B cell (primary cell): ENCODE measurements at regions not wholly inside any gene's neighbourhood (a gene's known extent, or its start where the extent isn't known, plus 50 kb on each side); places are given as distances from the start of the nearest gene placed in this dataset.

Experiments used
- EZH2 ChIP-seq: IDR thresholded peaks from 2 replicates; pipeline ENCODE4 v1.6.1; 2012; ENCODE audit warnings: borderline replicate concordance, low read depth, mild to moderate bottlenecking, moderate library complexity, low read length; ENCODE audit not compliant: insufficient read depth, poor library complexity, severe bottlenecking
- TF ChIP-seq, protein P1 (sequence below): fragments of 200-600 bp; IDR thresholded peaks from one replicate; pipeline ENCODE4 v1.8.0; 2022; ENCODE audit warnings: antibody characterized with exemption, mild to moderate bottlenecking

DNA sequence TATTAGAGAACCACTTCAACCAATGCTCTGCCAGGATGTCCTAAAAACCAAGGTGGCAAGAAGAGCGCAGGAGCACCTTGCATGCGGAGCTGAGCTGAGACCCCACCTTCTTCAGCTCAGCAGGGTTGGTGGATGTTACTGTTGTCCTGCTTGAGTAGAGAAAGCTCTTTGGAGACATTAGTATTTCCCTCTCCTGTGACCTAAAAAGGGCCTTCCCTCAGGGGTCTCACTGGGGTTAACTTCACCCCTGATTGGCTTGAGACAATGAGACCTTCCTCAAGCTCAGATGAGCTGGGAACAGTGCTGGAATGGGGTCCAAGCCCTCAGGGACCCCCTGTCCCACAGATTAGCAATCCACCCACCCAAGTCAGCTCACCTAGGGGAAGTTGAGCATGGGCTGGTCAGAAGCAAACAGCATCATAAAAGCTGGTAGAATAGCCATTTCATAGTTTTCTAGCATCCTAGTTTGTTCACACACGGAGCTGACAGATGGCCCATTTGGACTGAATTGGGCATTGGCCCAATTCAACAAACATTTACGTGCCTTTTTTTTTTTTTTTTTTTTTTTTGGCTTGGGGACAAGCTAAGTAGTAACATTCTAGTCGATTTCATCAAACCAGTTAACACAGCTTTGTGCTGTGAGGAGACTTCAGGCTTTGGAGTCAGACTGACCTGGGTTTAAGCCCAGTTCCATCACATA lies 100.6 kb upstream of the HABP2 start:
- TF ChIP-seq EZH2 = no peak
- TF ChIP-seq, protein P1, sequence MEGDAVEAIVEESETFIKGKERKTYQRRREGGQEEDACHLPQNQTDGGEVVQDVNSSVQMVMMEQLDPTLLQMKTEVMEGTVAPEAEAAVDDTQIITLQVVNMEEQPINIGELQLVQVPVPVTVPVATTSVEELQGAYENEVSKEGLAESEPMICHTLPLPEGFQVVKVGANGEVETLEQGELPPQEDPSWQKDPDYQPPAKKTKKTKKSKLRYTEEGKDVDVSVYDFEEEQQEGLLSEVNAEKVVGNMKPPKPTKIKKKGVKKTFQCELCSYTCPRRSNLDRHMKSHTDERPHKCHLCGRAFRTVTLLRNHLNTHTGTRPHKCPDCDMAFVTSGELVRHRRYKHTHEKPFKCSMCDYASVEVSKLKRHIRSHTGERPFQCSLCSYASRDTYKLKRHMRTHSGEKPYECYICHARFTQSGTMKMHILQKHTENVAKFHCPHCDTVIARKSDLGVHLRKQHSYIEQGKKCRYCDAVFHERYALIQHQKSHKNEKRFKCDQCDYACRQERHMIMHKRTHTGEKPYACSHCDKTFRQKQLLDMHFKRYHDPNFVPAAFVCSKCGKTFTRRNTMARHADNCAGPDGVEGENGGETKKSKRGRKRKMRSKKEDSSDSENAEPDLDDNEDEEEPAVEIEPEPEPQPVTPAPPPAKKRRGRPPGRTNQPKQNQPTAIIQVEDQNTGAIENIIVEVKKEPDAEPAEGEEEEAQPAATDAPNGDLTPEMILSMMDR = no peak
